Parathyroid adenoma (tissue), 2 donors: ENCODE measurements at regions not wholly inside any gene's neighbourhood (a gene's known extent, or its start where the extent isn't known, plus 50 kb on each side); places are given as distances from the start of the nearest gene placed in this dataset.
"Not testable (repeated sequence)": the region's sequence is repeated elsewhere in the genome, so short reads cannot be mapped to it uniquely, and the experiment has no call there.

ENCODE experiments used
- H2AFZ ChIP-seq: fragments of 300-600 bp; sonication (generic); one replicate; pipeline ENCODE4 v1.7.0; 2017; ENCODE audit warnings: antibody characterized with exemption, mild to moderate bottlenecking
- H3K27ac ChIP-seq: fragments of 300-600 bp; sonication (generic); one replicate; pipeline ENCODE4 v1.7.0; 2017
- H3K27me3 ChIP-seq: fragments of 300-600 bp; sonication (generic); one replicate; pipeline ENCODE4 v1.7.0; 2017; ENCODE audit warnings: low read length; ENCODE audit not compliant: control insufficient read depth, insufficient read depth
- H3K36me3 ChIP-seq: fragments of 300-600 bp; sonication (generic); one replicate; pipeline ENCODE4 v1.7.0; 2017; ENCODE audit warnings: low read length; ENCODE audit not compliant: control insufficient read depth, insufficient read depth
- H3K4me1 ChIP-seq: fragments of 300-600 bp; sonication (generic); one replicate; pipeline ENCODE4 v1.7.0; 2017; ENCODE audit warnings: control low read depth
- H3K4me2 ChIP-seq: fragments of 300-600 bp; sonication (generic); one replicate; pipeline ENCODE4 v1.7.0; 2017; ENCODE audit warnings: low read length
- H3K4me3 ChIP-seq: fragments of 300-600 bp; sonication (generic); one replicate; pipeline ENCODE4 v1.7.0; 2017; ENCODE audit warnings: low read depth, low read length
- H3K79me2 ChIP-seq: fragments of 300-600 bp; sonication (generic); one replicate; pipeline ENCODE4 v1.7.0; 2017; ENCODE audit warnings: control low read depth
- H3K9ac ChIP-seq: fragments of 300-600 bp; sonication (generic); one replicate; pipeline ENCODE4 v1.7.0; 2017; ENCODE audit warnings: mild to moderate bottlenecking
- H3K9me3 ChIP-seq: fragments of 300-600 bp; sonication (generic); one replicate; pipeline ENCODE4 v1.7.0; 2017; ENCODE audit warnings: low read length; ENCODE audit not compliant: control insufficient read depth
- CTCF ChIP-seq: fragments of 300-600 bp; sonication (generic); IDR thresholded peaks from one replicate; pipeline ENCODE4 v1.7.0; 2017; ENCODE audit warnings: antibody characterized with exemption, mild to moderate bottlenecking
- donor health status: primary hyperparathyroidism.

DNA sequence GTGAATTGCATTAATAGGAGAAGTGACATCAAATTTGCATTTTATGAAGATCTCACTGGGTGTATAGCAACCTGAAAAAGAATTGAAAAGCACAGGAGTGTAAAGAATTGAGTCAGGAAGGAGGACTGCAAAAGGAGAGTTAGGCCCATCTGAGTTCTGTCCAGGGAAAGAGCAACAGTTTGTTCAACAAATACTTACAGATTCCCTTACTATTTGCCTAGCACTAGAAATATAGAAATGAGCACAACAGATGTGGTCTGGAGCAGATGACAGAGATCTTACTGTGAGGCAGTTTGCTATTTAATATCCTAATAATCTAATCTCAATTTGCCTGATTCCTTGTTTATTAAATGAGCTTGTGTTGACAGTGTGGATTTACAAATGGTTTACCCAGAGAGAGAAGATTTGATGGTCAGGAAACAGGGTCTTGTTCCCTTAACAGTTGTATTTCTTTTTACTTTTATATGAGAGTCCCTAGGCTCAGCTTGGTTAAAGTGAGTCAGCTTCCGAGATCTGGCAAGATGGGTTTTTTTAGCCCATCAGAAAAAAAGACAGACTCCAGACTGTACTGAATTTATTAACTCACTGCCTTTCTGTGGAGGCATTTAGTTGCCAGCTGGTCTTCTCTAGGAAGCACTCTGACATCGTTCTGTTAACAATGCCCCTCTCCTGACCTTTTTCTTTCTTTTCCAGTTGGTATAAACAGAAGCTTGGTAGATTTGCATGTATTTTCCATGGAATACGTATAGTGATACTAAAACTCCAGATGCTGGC is 229.7 kb downstream of the TTC6 start:
- Histone ChIP-seq H3K36me3 (no peaks in the 10 kb centered on the region), H3K9me3 (peaks cover 2% of the 10 kb centered on the region), H3K4me3 (no peak overlapping the region), H3K4me2 (no peak overlapping the region), H3K27ac (no peak overlapping the region), H3K9ac (no peak overlapping the region), H3K79me2 (no peaks in the 10 kb centered on the region), H3K27me3 (no peaks in the 10 kb centered on the region), H2AFZ (no peak overlapping the region), H3K4me1 (no peaks in the 10 kb centered on the region)
- TF ChIP-seq CTCF = no peak

- no peaks in the 10 kb centered on the region for H3K36me3 ChIP-seq
- H3K4me1 ChIP-seq = no peaks in the 10 kb centered on the region
- H3K79me2 ChIP-seq = no peaks in the 10 kb centered on the region
- no peak overlapping the region for H2AFZ ChIP-seq
- no peak overlapping the region for H3K9ac ChIP-seq
- H3K4me2 ChIP-seq = no peak overlapping the region
- no peak overlapping the region for H3K27ac ChIP-seq
- H3K9me3 ChIP-seq = peaks cover 4% of the 10 kb centered on the region
- no peak for TF ChIP-seq CTCF
- H3K27me3 ChIP-seq = no peaks in the 10 kb centered on the region
- H3K4me3 ChIP-seq = no peak overlapping the region
Measured at GRCh38 chr14:37826869-37827268, 231.4 kb downstream of the TTC6 start.

GRCh38 chr14:37830271-37830670 is 234.8 kb downstream of the TTC6 start:
- Histone ChIP-seq H3K4me1 (no peaks in the 10 kb centered on the region), H3K36me3 (no peaks in the 10 kb centered on the region), H3K4me3 (no peak overlapping the region), H3K4me2 (no peak overlapping the region), H3K27ac (no peak overlapping the region), H3K27me3 (no peaks in the 10 kb centered on the region), H3K79me2 (no peaks in the 10 kb centered on the region), H3K9ac (no peak overlapping the region), H3K9me3 (peaks cover 4% of the 10 kb centered on the region), H2AFZ (no peak overlapping the region)
- TF ChIP-seq CTCF = no peak

- Histone ChIP-seq H3K4me1 (no peaks in the 10 kb centered on the region), H3K4me3 (no peak overlapping the region), H2AFZ (no peak overlapping the region), H3K27me3 (no peaks in the 10 kb centered on the region), H3K27ac (no peak overlapping the region), H3K9me3 (peaks cover 4% of the 10 kb centered on the region), H3K4me2 (no peak overlapping the region), H3K79me2 (no peaks in the 10 kb centered on the region), H3K36me3 (no peaks in the 10 kb centered on the region), H3K9ac (no peak overlapping the region)
- TF ChIP-seq CTCF = no peak
Measured at GRCh38 chr14:37834275-37834674, 238.8 kb downstream of the TTC6 start.

GRCh38 chr14:37838778-37839177 is 243.3 kb downstream of the TTC6 start:
- not testable (repeated sequence) for H3K9ac ChIP-seq, H3K4me1 ChIP-seq, H3K4me2 ChIP-seq, H3K36me3 ChIP-seq, H2AFZ ChIP-seq, H3K9me3 ChIP-seq, H3K27me3 ChIP-seq, H3K4me3 ChIP-seq, H3K27ac ChIP-seq, H3K79me2 ChIP-seq

- not testable (repeated sequence) for H3K27me3 ChIP-seq, H3K27ac ChIP-seq, H2AFZ ChIP-seq, H3K9me3 ChIP-seq, H3K4me2 ChIP-seq, H3K79me2 ChIP-seq, H3K9ac ChIP-seq, H3K4me3 ChIP-seq, H3K4me1 ChIP-seq, H3K36me3 ChIP-seq
Measured at GRCh38 chr14:37841039-37841438, 245.6 kb downstream of the TTC6 start.
